HL-60 (cell line): ENCODE measurements at regions not wholly inside any gene's neighbourhood (a gene's known extent, or its start where the extent isn't known, plus 50 kb on each side); places are given as distances from the start of the nearest gene placed in this dataset.

Experiments used
- CTCF ChIP-seq: IDR thresholded peaks from one replicate; pipeline ENCODE4 v1.5.1; 2011; ENCODE audit warnings: low read length, control low read depth, inconsistent platforms; ENCODE audit not compliant: insufficient read depth
- GABPA ChIP-seq: IDR thresholded peaks from 2 replicates; pipeline ENCODE4 v1.6.1; 2012; ENCODE audit warnings: low read depth
- POLR2AphosphoS5 ChIP-seq: IDR thresholded peaks from 2 replicates; pipeline ENCODE4 v1.6.1; 2012; ENCODE audit warnings: low read depth

- TF ChIP-seq CTCF, result no peak
- TF ChIP-seq POLR2AphosphoS5, result no peak
- no peak for TF ChIP-seq GABPA
Observed at GRCh38 chr7:97405835-97406234, 288.3 kb downstream of the SDHAF3 start.
